HG02943 (cell line): ENCODE measurements at regions not wholly inside any gene's neighbourhood (a gene's known extent, or its start where the extent isn't known, plus 50 kb on each side); places are given as distances from the start of the nearest gene placed in this dataset.
"Not testable (repeated sequence)": the region's sequence is repeated elsewhere in the genome, so short reads cannot be mapped to it uniquely, and the experiment has no call there.

ENCODE experiments used
- ATAC-seq: cut with Tn5 transposase; IDR thresholded peaks from one replicate; pipeline ENCODE4 v1.9.1; 2021; ENCODE audit warnings: mild to moderate bottlenecking, low read depth, moderate library complexity; ENCODE audit not compliant: unreplicated experiment

GRCh38 chrX:8030361-8030760, 103.1 kb upstream of the PNPLA4 start:
- no peak for ATAC-seq

- no peak for ATAC-seq
Observed at GRCh38 chrX:8027827-8028226, 100.6 kb upstream of the PNPLA4 start.

- ATAC-seq: no peak
Observed at GRCh38 chrX:8025705-8026104, 98.5 kb upstream of the PNPLA4 start.

GRCh38 chrX:8018934-8019333, 91.7 kb upstream of the PNPLA4 start:
- no peak for ATAC-seq

GRCh38 chrX:8010105-8010504, 82.9 kb upstream of the PNPLA4 start:
- no peak for ATAC-seq

GRCh38 chrX:8005678-8006347, 78.6 kb upstream of the PNPLA4 start:
- no peak for ATAC-seq

GRCh38 chrX:8003147-8003883, 76.1 kb upstream of the PNPLA4 start:
- ATAC-seq: no peak

GRCh38 chrX:7996851-7997250, 69.6 kb upstream of the PNPLA4 start:
- ATAC-seq: no peak

GRCh38 chrX:7996414-7996813, 69.2 kb upstream of the PNPLA4 start:
- peak; percentile 70 for ATAC-seq

GRCh38 chrX:7993873-7994272, 66.7 kb upstream of the PNPLA4 start:
- no peak for ATAC-seq

- not testable (repeated sequence) for ATAC-seq
Observed at GRCh38 chrX:7988013-7988759, 61.0 kb upstream of the PNPLA4 start.

GRCh38 chrX:7987160-7988012, 60.2 kb upstream of the PNPLA4 start:
- no peak for ATAC-seq

GRCh38 chrX:7986738-7987137, 59.5 kb upstream of the PNPLA4 start:
- not testable (repeated sequence) for ATAC-seq

GRCh38 chrX:7985568-7985967, 58.4 kb upstream of the PNPLA4 start:
- ATAC-seq: no peak

- no peak for ATAC-seq
Observed at GRCh38 chrX:7983581-7983980, 56.4 kb upstream of the PNPLA4 start.
